IMR-90 (cell line): ENCODE measurements at regions not wholly inside any gene's neighbourhood (a gene's known extent, or its start where the extent isn't known, plus 50 kb on each side); places are given as distances from the start of the nearest gene placed in this dataset.

Experiments
- CEBPB ChIP-seq: IDR thresholded peaks from 2 replicates; pipeline ENCODE4 v1.6.1; 2012; ENCODE audit warnings: low read depth, low read length, improper control_type of control experiment
- CTCF ChIP-seq: conservative IDR thresholded peaks from 2 replicates; pipeline ENCODE4 v1.5.1; 2012; ENCODE audit warnings: mild to moderate bottlenecking, low read depth, low read length, improper control_type of control experiment
- MXI1 ChIP-seq: IDR thresholded peaks from 2 replicates; pipeline ENCODE4 v1.6.1; 2012; ENCODE audit warnings: low read depth, mild to moderate bottlenecking, low read length, moderate library complexity, borderline replicate concordance
- SMC3 ChIP-seq: fragments of 150-350 bp; IDR thresholded peaks from 2 replicates; pipeline ENCODE4 v1.6.1; 2016; ENCODE audit warnings: low read depth, mild to moderate bottlenecking, antibody characterized with exemption, low read length, moderate library complexity

GRCh38 chr13:40452741-40453334 lies 213.6 kb downstream of the FOXO1 start:
- TF ChIP-seq SMC3 (no peak), CEBPB (no peak), MXI1 (no peak), CTCF (no peak)
